IPS-NIHi11 (cell line): ENCODE measurements at regions not wholly inside any gene's neighbourhood (a gene's known extent, or its start where the extent isn't known, plus 50 kb on each side); places are given as distances from the start of the nearest gene placed in this dataset.

Source experiments
- DNase-seq: peaks from one replicate; pipeline ENCODE4 v3.0.0; 2012; ENCODE audit warnings: mixed read lengths, low spot score

GRCh38 chr3:24596626-24597025 is 102.0 kb upstream of the THRB start:
- DNase-seq: no peak

GRCh38 chr3:24598695-24599470 is 104.2 kb upstream of the THRB start:
- DNase-seq: no peak

- no peak for DNase-seq
Observed at GRCh38 chr3:24601066-24601939, 106.7 kb upstream of the THRB start.

GRCh38 chr3:24604215-24604614 is 109.6 kb upstream of the THRB start:
- no peak for DNase-seq

- no peak for DNase-seq
Observed at GRCh38 chr3:24605511-24606028, 110.9 kb upstream of the THRB start.

GRCh38 chr3:24607281-24607680 is 112.6 kb upstream of the THRB start:
- no peak for DNase-seq

- no peak for DNase-seq
Observed at GRCh38 chr3:24608701-24609390, 114.2 kb upstream of the THRB start.

GRCh38 chr3:24614359-24614758 is 119.7 kb upstream of the THRB start:
- DNase-seq: no peak

GRCh38 chr3:24615177-24615576 is 120.5 kb upstream of the THRB start:
- no peak for DNase-seq

GRCh38 chr3:24616110-24616829 is 121.6 kb upstream of the THRB start:
- DNase-seq: no peak

- no peak for DNase-seq
Observed at GRCh38 chr3:24622138-24622537, 127.5 kb upstream of the THRB start.

GRCh38 chr3:24622696-24623225 is 128.1 kb upstream of the THRB start:
- no peak for DNase-seq

GRCh38 chr3:24623657-24624056 is 129.0 kb upstream of the THRB start:
- no peak for DNase-seq

- DNase-seq: no peak
Observed at GRCh38 chr3:24624938-24625681, 130.5 kb upstream of the THRB start.

- DNase-seq: no peak
Observed at GRCh38 chr3:24628523-24629258, 134.0 kb upstream of the THRB start.

- no peak for DNase-seq
Observed at GRCh38 chr3:24631481-24631880, 136.8 kb upstream of the THRB start.

GRCh38 chr3:24639061-24639460 is 144.4 kb upstream of the THRB start:
- DNase-seq: no peak

GRCh38 chr3:24639481-24640329 is 145.1 kb upstream of the THRB start:
- no peak for DNase-seq

GRCh38 chr3:24640330-24640877 is 145.8 kb upstream of the THRB start:
- DNase-seq: peak; percentile 49
